AG04449 (cell line): ENCODE measurements at regions not wholly inside any gene's neighbourhood (a gene's known extent, or its start where the extent isn't known, plus 50 kb on each side); places are given as distances from the start of the nearest gene placed in this dataset.

Experiments
- CTCF ChIA-PET: fragments of 350-600 bp; formaldehyde crosslinking; extraction: SDS; loops from one replicate; lab custom pipeline; 2021; ENCODE audit warnings: antibody characterized with exemption; lab: Yijun Ruan, JAX
- POLR2A ChIA-PET: fragments of 400-600, 350-600 bp; formaldehyde crosslinking; extraction: SDS; loops from one replicate; lab custom pipeline; 2020; ENCODE audit warnings: antibody characterized with exemption, inconsistent platforms; lab: Yijun Ruan, JAX
- DNase-seq: peaks from one replicate; pipeline ENCODE4 v3.0.0-alpha.2; 2010; ENCODE audit warnings: low read depth, low spot score
- H3K4me3 ChIP-seq: 2 replicates; pipeline ENCODE4 v1.5.1; 2011; ENCODE audit warnings: low read depth, mild to moderate bottlenecking, control low read depth, low read length
- CTCF ChIP-seq: IDR thresholded peaks from one replicate; pipeline ENCODE4 v1.5.1; 2011; ENCODE audit warnings: mild to moderate bottlenecking, moderate library complexity, low read length, control low read depth, inconsistent platforms; ENCODE audit not compliant: insufficient read depth; ENCODE audit errors: missing control alignments

- no peak for TF ChIP-seq CTCF
- no peak overlapping the region for H3K4me3 ChIP-seq
- no peak for DNase-seq
- ChIA-PET POLR2A (no interaction called here), CTCF (no interaction called here)
Observed at GRCh38 chr12:71000748-71001147, 80.2 kb upstream of the PTPRR start.

DNA sequence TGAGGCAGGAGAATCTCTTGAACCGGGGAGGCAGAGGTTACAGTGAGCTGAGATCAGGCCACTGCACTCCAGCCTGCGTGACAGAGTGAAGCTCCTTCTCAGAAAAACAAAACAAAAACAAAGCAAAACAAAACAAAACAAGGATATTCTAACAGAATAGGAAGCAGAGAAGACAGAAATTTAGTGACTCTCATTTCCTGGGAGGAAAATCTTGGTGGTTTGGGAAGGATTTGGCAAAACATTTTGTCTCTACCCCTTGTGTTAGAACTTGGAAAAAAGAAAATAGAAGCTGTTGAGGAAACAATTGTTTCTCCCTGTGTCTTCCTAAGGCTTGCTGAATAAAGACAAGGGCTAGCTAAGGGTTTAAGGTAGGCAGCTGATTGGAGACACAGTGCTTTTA is 79.7 kb upstream of the PTPRR start:
- no peak for TF ChIP-seq CTCF
- no peak for DNase-seq
- ChIA-PET CTCF (no interaction called here), POLR2A (no interaction called here)
- H3K4me3 ChIP-seq: no peak overlapping the region

- CTCF ChIA-PET: interaction anchor here (0.6 to 1.2 kb wide), 2 partner anchors 19 to 753 kb away, joined by 3 read pairs; no protein-coding TSS in a partner anchor
Observed at GRCh38 chr12:70994217-70994788, 73.8 kb upstream of the PTPRR start.

GRCh38 chr12:70989232-70989631 is 68.7 kb upstream of the PTPRR start:
- H3K4me3 ChIP-seq: no peak overlapping the region
- POLR2A ChIA-PET: no interaction called here
- no peak for DNase-seq
- CTCF ChIA-PET: no interaction called here
- no peak for TF ChIP-seq CTCF

More at GRCh38 chr12:70994217-70994788, 73.8 kb upstream of the PTPRR start:
- POLR2A ChIA-PET: interaction anchor here (1.6 kb wide), 1 partner anchor 12 kb away, joined by 6 read pairs; no protein-coding TSS in a partner anchor
- DNase-seq: peak; percentile 95
- no peak for TF ChIP-seq CTCF
- H3K4me3 ChIP-seq: no peak overlapping the region

- ChIA-PET CTCF (no interaction called here), POLR2A (no interaction called here)
- H3K4me3 ChIP-seq: no peak overlapping the region
- TF ChIP-seq CTCF: no peak
- peak; percentile 72 for DNase-seq
Observed at GRCh38 chr12:70985850-70986249, 65.3 kb upstream of the PTPRR start.

DNA sequence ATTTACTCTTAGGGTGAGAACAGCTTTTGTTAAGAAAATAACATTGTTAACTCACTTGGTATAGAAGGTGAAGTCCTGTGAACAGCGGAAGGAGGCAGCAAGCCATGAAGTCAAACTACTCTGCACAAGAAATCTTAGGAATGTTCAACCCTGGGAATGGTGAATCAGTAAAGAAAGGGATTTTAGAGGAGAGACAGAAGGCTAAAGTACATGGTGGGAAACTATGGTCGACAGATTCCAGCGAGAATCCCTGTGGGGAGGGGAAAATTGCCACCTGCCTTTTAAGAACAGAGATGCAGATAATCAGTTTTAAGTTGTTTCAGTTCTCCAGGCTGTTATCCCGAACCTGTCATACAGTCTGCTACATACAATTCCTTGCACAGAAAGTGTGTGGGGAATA is 63.2 kb upstream of the PTPRR start:
- no peak for DNase-seq
- H3K4me3 ChIP-seq: no peak overlapping the region
- no peak for TF ChIP-seq CTCF
- CTCF ChIA-PET: no interaction called here
- POLR2A ChIA-PET: no interaction called here
